HepG2 (cell line): ENCODE measurements at regions not wholly inside any gene's neighbourhood (a gene's known extent, or its start where the extent isn't known, plus 50 kb on each side); places are given as distances from the start of the nearest gene placed in this dataset.

Source experiments
- HNRNPH1 ChIP-seq: fragments of 200-400 bp; formaldehyde crosslinking; optimal IDR thresholded peaks from 2 replicates; pipeline ENCODE3; 2017; ENCODE audit warnings: mild to moderate bottlenecking, low read depth, low read length
- IRF2 ChIP-seq: IDR thresholded peaks from 2 replicates; pipeline ENCODE4 v1.6.1; 2018; ENCODE audit warnings: missing genetic modification reagents, missing compliant biosample characterization
- MZF1 ChIP-seq: sonication (generic); formaldehyde crosslinking; IDR thresholded peaks from 2 replicates; pipeline ENCODE4 v1.8.1; 2023; ENCODE audit warnings: mild to moderate bottlenecking, missing genetic modification reagents, borderline replicate concordance
- NFE2L2 ChIP-seq: fragments of 150-350 bp; IDR thresholded peaks from 2 replicates; pipeline ENCODE4 v1.6.1; 2014; ENCODE audit warnings: low read length
- PHF8 ChIP-seq: sonication (generic); formaldehyde crosslinking; IDR thresholded peaks from 2 replicates; pipeline ENCODE4 v1.5.0; 2020; ENCODE audit warnings: missing genetic modification reagents
- ZNF264 ChIP-seq: sonication (generic); formaldehyde crosslinking; IDR thresholded peaks from 2 replicates; pipeline ENCODE4 v1.4.0; 2020; ENCODE audit warnings: missing genetic modification reagents
- ZNF34 ChIP-seq: sonication (generic); formaldehyde crosslinking; IDR thresholded peaks from 2 replicates; pipeline ENCODE4 v1.4.0; 2020; ENCODE audit warnings: mild to moderate bottlenecking, missing genetic modification reagents, borderline replicate concordance
- ZNF577 ChIP-seq: sonication (generic); formaldehyde crosslinking; IDR thresholded peaks from 2 replicates; pipeline ENCODE4 v1.4.0; 2020; ENCODE audit warnings: mild to moderate bottlenecking, low read depth, missing genetic modification reagents, borderline replicate concordance

GRCh38 chr9:89933578-89933977 lies 328.8 kb downstream of the GADD45G start:
- TF ChIP-seq ZNF577 (CRISPR knock-in tag): no peak
- TF ChIP-seq IRF2 (CRISPR knock-in tag): no peak
- no peak for TF ChIP-seq MZF1 (CRISPR knock-in tag)
- TF ChIP-seq ZNF264 (CRISPR knock-in tag): no peak
- no peak for TF ChIP-seq HNRNPH1
- TF ChIP-seq NFE2L2: no peak
- no peak for TF ChIP-seq PHF8 (CRISPR knock-in tag)
- TF ChIP-seq ZNF34 (CRISPR knock-in tag): no peak
